CD4-positive, alpha-beta T cell (primary cell): ENCODE measurements at regions not wholly inside any gene's neighbourhood (a gene's known extent, or its start where the extent isn't known, plus 50 kb on each side); places are given as distances from the start of the nearest gene placed in this dataset.

Experiments
- ATAC-seq: fragments of 200-7000 bp; cut with Tn5 transposase; one replicate; pipeline ENCODE4 v1.10.0; 2022; ENCODE audit warnings: mild to moderate bottlenecking; ENCODE audit not compliant: poor library complexity
- CTCF ChIA-PET: fragments of 350-600 bp; sonication (Branson Sonifier 250); formaldehyde crosslinking; loops from one replicate; lab custom pipeline; 2021; ENCODE audit warnings: antibody characterized with exemption, inconsistent platforms; lab: Charles Lee
- POLR2A ChIA-PET: fragments of 350-600 bp; sonication (Branson Sonifier 250); formaldehyde crosslinking; loops from one replicate; lab custom pipeline; 2021; ENCODE audit warnings: antibody characterized with exemption, inconsistent platforms; lab: Charles Lee
- DNase-seq, 14 experiments: peaks; one replicate each; pipeline ENCODE4 v3.0.0-alpha.2; 2013 to 2020; ENCODE audit warnings: mixed read lengths in 2 of 14
- H3K27ac ChIP-seq, 2 donors: one replicate each; pipeline versions ENCODE4 v1.5.1 to v1.7.0; 2013; ENCODE audit warnings: low read length in 2 of 2, low read depth in 1 of 2, mild to moderate bottlenecking in 1 of 2
- H3K27me3 ChIP-seq, 2 experiments: 1 replicate in 1 of 2; 2 replicates in 1 of 2; pipeline versions ENCODE4 v1.6.1 to v1.7.0; 2013; ENCODE audit warnings: low read length in 2 of 2, control low read depth in 1 of 2, mild to moderate bottlenecking in 1 of 2, moderate library complexity in 1 of 2; ENCODE audit not compliant: insufficient read depth in 2 of 2, control insufficient read depth in 1 of 2
- H3K36me3 ChIP-seq: one replicate; pipeline ENCODE4 v1.6.1; 2013; ENCODE audit warnings: low read length, control low read depth; ENCODE audit not compliant: insufficient read depth
- H3K4me1 ChIP-seq: one replicate; pipeline ENCODE4 v1.6.1; 2013; ENCODE audit warnings: low read length, control low read depth; ENCODE audit not compliant: insufficient read depth
- H3K4me3 ChIP-seq: one replicate; pipeline ENCODE4 v1.5.1; 2013; ENCODE audit warnings: mild to moderate bottlenecking, low read length, moderate library complexity
- H3K9me3 ChIP-seq, 2 experiments: 1 replicate in 1 of 2; 2 replicates in 1 of 2; pipeline versions ENCODE4 v1.6.1 to v1.7.0; 2013; ENCODE audit warnings: low read length in 2 of 2, mild to moderate bottlenecking in 2 of 2, control low read depth in 1 of 2, moderate library complexity in 1 of 2; ENCODE audit not compliant: control insufficient read depth in 1 of 2, insufficient read depth in 1 of 2
- H3K27ac Mint-ChIP-seq: one replicate; pipeline ENCODE4 v1.8.0; 2020; ENCODE audit warnings: mixed read lengths
- H3K27me3 Mint-ChIP-seq: one replicate; pipeline ENCODE4 v1.8.0; 2021; ENCODE audit warnings: mixed read lengths
- H3K36me3 Mint-ChIP-seq: one replicate; pipeline ENCODE4 v1.8.0; 2021; ENCODE audit warnings: low read depth, mixed read lengths
- H3K4me1 Mint-ChIP-seq: one replicate; pipeline ENCODE4 v1.8.0; 2021; ENCODE audit warnings: low read depth, mixed read lengths
- H3K4me3 Mint-ChIP-seq: one replicate; pipeline ENCODE4 v1.8.0; 2020; ENCODE audit warnings: mild to moderate bottlenecking, mixed read lengths
- H3K9me3 Mint-ChIP-seq: one replicate; pipeline ENCODE4 v1.8.0; 2020; ENCODE audit warnings: mixed read lengths
- intact Hi-C, 2 experiments: fragments of 100-400 bp; cut with DNase I in 1 of 2; cut with micrococcal nuclease in 1 of 2; formaldehyde crosslinking; loops; one replicate each; pipeline versions ENCODE4 v1.15.1 to v1.9.0; 2023 to 2025; cut with DNase I, micrococcal nuclease
- TF ChIP-seq, protein P1 (sequence below): fragments of 200-600 bp; IDR thresholded peaks from one replicate; pipeline ENCODE4 v1.8.0; 2022; ENCODE audit warnings: antibody characterized with exemption, mild to moderate bottlenecking

DNA sequence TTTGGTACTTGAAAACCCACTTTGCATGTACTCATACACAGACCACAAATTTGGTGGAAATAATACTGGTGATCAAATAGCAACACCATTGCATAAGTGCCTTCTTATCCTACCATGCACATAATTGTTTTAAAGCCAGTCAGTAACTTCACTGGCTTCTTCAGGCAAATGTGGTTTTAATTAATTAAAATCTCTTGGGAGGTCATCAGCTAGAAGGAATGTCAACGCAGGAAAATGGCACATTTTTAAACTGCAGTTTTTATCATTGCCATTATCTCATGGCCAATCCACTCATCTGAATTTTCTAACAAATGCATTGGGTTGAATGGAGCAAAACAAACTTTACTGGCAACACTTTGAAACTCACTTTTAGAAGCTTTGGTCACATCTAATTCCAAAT lies 105.7 kb upstream of the ZPLD1 start:
- no peak overlapping the region for H3K4me3 Mint-ChIP-seq
- DNase-seq (no peak), ATAC-seq (no peak)
- Histone ChIP-seq H3K4me1 (no peaks in the 10 kb centered on the region), H3K36me3 (no peaks in the 10 kb centered on the region), H3K4me3 (no peak overlapping the region), H3K9me3 (no peaks in the 10 kb centered on the region), H3K27ac (no peak overlapping the region), H3K27me3 (no peaks in the 10 kb centered on the region)
- no peaks in the 10 kb centered on the region for H3K36me3 Mint-ChIP-seq
- TF ChIP-seq, protein P1, sequence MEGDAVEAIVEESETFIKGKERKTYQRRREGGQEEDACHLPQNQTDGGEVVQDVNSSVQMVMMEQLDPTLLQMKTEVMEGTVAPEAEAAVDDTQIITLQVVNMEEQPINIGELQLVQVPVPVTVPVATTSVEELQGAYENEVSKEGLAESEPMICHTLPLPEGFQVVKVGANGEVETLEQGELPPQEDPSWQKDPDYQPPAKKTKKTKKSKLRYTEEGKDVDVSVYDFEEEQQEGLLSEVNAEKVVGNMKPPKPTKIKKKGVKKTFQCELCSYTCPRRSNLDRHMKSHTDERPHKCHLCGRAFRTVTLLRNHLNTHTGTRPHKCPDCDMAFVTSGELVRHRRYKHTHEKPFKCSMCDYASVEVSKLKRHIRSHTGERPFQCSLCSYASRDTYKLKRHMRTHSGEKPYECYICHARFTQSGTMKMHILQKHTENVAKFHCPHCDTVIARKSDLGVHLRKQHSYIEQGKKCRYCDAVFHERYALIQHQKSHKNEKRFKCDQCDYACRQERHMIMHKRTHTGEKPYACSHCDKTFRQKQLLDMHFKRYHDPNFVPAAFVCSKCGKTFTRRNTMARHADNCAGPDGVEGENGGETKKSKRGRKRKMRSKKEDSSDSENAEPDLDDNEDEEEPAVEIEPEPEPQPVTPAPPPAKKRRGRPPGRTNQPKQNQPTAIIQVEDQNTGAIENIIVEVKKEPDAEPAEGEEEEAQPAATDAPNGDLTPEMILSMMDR: no peak
- H3K4me1 Mint-ChIP-seq: no peaks in the 10 kb centered on the region
- intact Hi-C loops: no loop called here
- no peak overlapping the region for H3K27ac Mint-ChIP-seq
- ChIA-PET CTCF (no interaction called here), POLR2A (no interaction called here)
- no peaks in the 10 kb centered on the region for H3K27me3 Mint-ChIP-seq
- no peaks in the 10 kb centered on the region for H3K9me3 Mint-ChIP-seq

DNA sequence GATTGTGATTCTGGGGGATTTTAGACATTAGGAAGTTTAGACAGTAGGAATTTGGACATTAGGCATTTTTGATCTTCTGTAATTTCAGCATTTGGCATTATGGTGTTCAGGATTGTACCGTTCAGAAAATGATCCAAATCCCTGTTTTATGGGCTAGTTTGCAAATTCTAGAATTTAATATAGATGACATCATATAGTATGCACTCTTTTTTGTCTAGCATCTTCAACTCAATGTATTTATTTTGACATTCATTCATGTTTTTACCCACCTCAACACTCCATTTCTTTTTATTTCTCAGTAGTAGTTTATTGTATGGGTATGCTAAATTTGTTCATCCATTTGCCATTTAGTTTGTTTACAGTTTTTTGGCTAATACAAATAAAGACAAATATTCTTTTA lies 105.3 kb upstream of the ZPLD1 start:
- no peak for ATAC-seq
- H3K4me3 ChIP-seq: no peak overlapping the region
- TF ChIP-seq, protein P1: no peak
- Mint-ChIP-seq H3K4me3 (no peak overlapping the region), H3K9me3 (no peaks in the 10 kb centered on the region), H3K27me3 (no peaks in the 10 kb centered on the region), H3K27ac (no peak overlapping the region), H3K36me3 (no peaks in the 10 kb centered on the region), H3K4me1 (no peaks in the 10 kb centered on the region)
- ChIA-PET CTCF (no interaction called here), POLR2A (no interaction called here)
- H3K27ac ChIP-seq: no peak overlapping the region
- no peaks in the 10 kb centered on the region for H3K27me3 ChIP-seq
- no peak for DNase-seq
- H3K36me3 ChIP-seq: no peaks in the 10 kb centered on the region
- H3K4me1 ChIP-seq: no peaks in the 10 kb centered on the region
- H3K9me3 ChIP-seq: no peaks in the 10 kb centered on the region
- intact Hi-C loops: no loop called here

DNA sequence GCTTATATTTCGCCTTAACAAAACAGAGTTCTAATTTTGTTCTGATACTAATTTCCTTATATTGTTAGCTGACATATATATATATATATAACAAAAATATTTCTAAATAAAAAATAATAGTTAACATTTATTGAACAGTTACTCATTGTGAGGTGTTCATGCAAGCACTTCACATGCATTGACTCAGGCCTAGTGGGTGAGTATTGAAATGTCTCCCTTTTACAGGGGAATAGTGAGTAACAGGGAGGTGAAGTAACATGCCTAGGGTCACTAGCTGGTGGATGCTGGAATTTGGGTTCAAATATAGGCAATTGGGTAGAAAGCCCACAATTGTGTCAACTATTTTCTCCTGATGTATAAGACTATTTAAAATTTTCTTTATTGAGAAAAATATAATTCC lies 102.6 kb upstream of the ZPLD1 start:
- intact Hi-C loops: no loop called here
- Mint-ChIP-seq H3K4me3 (no peak overlapping the region), H3K9me3 (no peaks in the 10 kb centered on the region), H3K27me3 (peaks cover 4% of the 10 kb centered on the region), H3K36me3 (no peaks in the 10 kb centered on the region), H3K27ac (no peak overlapping the region), H3K4me1 (no peaks in the 10 kb centered on the region)
- TF ChIP-seq, protein P1: no peak
- ChIA-PET CTCF (no interaction called here), POLR2A (no interaction called here)
- Histone ChIP-seq H3K9me3 (no peaks in the 10 kb centered on the region), H3K36me3 (no peaks in the 10 kb centered on the region), H3K27me3 (no peaks in the 10 kb centered on the region), H3K27ac (no peak overlapping the region), H3K4me3 (no peak overlapping the region), H3K4me1 (no peaks in the 10 kb centered on the region)
- DNase-seq: no peak
- no peak for ATAC-seq
